HL-60 (cell line): ENCODE measurements at regions not wholly inside any gene's neighbourhood (a gene's known extent, or its start where the extent isn't known, plus 50 kb on each side); places are given as distances from the start of the nearest gene placed in this dataset.

Source experiments
- CTCF ChIP-seq: IDR thresholded peaks from one replicate; pipeline ENCODE4 v1.5.1; 2011; ENCODE audit warnings: low read length, control low read depth, inconsistent platforms; ENCODE audit not compliant: insufficient read depth
- GABPA ChIP-seq: IDR thresholded peaks from 2 replicates; pipeline ENCODE4 v1.6.1; 2012; ENCODE audit warnings: low read depth
- POLR2AphosphoS5 ChIP-seq: IDR thresholded peaks from 2 replicates; pipeline ENCODE4 v1.6.1; 2012; ENCODE audit warnings: low read depth
- SPI1 ChIP-seq: IDR thresholded peaks from 2 replicates; pipeline ENCODE4 v1.6.1; 2012; ENCODE audit warnings: low read depth, mild to moderate bottlenecking, borderline replicate concordance

GRCh38 chr6:12356431-12356830 is 66.3 kb downstream of the EDN1 start:
- TF ChIP-seq CTCF (no peak), POLR2AphosphoS5 (no peak), SPI1 (no peak), GABPA (no peak)
